ENCODE measurements at regions not wholly inside any gene's neighbourhood (a gene's known extent, or its start where the extent isn't known, plus 50 kb on each side); places are given as distances from the start of the nearest gene placed in this dataset.

DNA sequence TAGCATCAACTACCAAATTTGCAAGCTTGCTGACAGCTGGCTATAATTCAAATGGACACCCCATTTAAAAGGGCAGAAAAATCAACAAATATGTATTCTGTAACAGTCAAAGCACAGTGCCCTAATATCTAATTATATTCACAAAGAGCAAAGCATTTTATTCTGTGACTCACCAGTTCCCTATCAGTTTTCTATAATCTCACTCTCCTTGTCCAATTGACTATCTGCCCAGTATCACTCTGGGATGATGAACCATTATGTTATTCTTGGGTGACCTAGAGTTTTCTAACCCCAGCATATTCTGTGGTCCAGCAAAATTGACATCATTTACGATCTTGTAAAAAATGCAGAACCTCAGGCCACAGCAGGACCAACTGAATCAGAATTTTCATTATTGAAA is 82.0 kb upstream of the FREM3 start:
- Mint-ChIP-seq H3K4me1 (ENCODE audit: unreplicated experiment) (peaks cover 5% of the 10 kb centered on the region), H3K36me3 (ENCODE audit: low read depth, unreplicated experiment) (peaks cover 3% of the 10 kb centered on the region), H3K9me3 (ENCODE audit: unreplicated experiment) (no peaks in the 10 kb centered on the region), H3K27me3 (ENCODE audit: unreplicated experiment) (no peaks in the 10 kb centered on the region), H3K4me3 (ENCODE audit: unreplicated experiment) (no peak overlapping the region), H3K27ac (ENCODE audit: unreplicated experiment) (no peak overlapping the region)
- TF ChIP-seq, protein P1, sequence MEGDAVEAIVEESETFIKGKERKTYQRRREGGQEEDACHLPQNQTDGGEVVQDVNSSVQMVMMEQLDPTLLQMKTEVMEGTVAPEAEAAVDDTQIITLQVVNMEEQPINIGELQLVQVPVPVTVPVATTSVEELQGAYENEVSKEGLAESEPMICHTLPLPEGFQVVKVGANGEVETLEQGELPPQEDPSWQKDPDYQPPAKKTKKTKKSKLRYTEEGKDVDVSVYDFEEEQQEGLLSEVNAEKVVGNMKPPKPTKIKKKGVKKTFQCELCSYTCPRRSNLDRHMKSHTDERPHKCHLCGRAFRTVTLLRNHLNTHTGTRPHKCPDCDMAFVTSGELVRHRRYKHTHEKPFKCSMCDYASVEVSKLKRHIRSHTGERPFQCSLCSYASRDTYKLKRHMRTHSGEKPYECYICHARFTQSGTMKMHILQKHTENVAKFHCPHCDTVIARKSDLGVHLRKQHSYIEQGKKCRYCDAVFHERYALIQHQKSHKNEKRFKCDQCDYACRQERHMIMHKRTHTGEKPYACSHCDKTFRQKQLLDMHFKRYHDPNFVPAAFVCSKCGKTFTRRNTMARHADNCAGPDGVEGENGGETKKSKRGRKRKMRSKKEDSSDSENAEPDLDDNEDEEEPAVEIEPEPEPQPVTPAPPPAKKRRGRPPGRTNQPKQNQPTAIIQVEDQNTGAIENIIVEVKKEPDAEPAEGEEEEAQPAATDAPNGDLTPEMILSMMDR (IDR thresholded peaks at IDR 0.05; ENCODE audit: unreplicated experiment) = no peak
- no peak for DNase-seq (ENCODE audit: low spot score)

DNA sequence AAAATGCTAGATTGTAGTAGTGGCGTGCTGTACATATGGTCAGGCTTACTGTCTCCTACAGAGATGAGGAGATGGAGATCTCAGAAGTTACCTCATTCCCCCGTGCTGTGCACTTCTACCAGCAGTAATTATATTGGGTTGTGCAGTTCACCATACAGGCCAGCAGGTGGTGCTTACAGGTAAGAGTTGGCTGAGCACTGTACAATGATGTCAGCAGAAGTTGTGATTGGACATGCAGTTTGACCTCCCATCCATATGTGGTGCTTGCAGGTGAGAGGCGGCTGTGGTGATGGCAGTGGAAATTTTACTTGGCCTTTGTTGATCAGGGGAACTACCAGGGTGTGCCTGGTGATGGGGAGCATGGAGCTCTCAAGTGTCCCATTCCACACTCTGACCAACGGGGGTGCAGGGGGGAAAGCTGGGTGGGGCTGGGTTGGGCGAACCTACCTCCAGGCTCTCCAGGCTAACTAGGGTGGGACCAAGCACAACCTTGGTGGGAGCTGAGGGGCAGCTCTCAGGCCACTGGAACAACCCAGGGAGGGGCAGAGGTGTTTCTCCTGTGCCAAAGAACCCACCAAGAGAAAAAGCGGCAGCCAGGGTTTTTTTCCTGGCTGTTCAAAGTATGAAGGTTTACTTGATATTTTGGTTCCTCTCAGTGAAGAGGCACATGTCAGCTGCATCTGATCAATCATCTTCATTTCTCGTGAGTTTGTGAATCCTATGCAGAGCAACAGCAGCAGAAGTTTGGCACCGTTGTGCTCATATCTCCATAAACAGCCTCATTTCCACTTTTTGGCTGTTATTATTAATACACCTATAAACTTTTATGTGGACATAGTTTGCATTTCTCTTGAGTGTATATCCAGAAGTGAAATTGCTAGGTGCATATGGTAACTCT is 73.8 kb upstream of the FREM3 start:
- TF ChIP-seq, protein P1 (IDR thresholded peaks at IDR 0.05; ENCODE audit: unreplicated experiment) = peak; percentile 81
- H3K27ac Mint-ChIP-seq (ENCODE audit: unreplicated experiment) = no peak overlapping the region
- no peak overlapping the region for H3K4me3 Mint-ChIP-seq (ENCODE audit: unreplicated experiment)
- no peaks in the 10 kb centered on the region for H3K9me3 Mint-ChIP-seq (ENCODE audit: unreplicated experiment)
- H3K36me3 Mint-ChIP-seq (ENCODE audit: low read depth, unreplicated experiment) = no peaks in the 10 kb centered on the region
- peak; percentile 45 for DNase-seq (ENCODE audit: low spot score)
- no peaks in the 10 kb centered on the region for H3K27me3 Mint-ChIP-seq (ENCODE audit: unreplicated experiment)
- H3K4me1 Mint-ChIP-seq (ENCODE audit: unreplicated experiment) = no peaks in the 10 kb centered on the region

DNA sequence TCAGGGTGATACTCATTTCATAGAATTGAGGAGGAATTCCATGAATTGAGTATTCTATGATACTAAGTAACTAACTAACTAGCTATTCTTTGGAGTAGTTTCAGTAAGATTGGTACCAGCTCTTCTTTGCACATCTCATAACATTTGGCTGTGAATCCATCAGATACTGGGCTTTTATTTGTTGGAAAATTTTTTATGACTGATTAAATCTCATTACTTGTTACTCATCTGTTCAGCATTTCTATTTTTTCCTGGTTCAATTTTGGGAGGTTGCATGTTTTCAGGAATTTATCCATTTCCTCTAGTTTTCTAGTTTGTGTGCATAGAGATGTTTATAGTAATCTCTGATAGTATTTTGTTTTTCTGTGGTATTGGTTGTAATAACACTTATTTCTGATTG is 70.8 kb upstream of the FREM3 start:
- H3K27ac Mint-ChIP-seq (ENCODE audit: unreplicated experiment) = no peak overlapping the region
- no peaks in the 10 kb centered on the region for H3K36me3 Mint-ChIP-seq (ENCODE audit: low read depth, unreplicated experiment)
- no peaks in the 10 kb centered on the region for H3K9me3 Mint-ChIP-seq (ENCODE audit: unreplicated experiment)
- no peaks in the 10 kb centered on the region for H3K4me1 Mint-ChIP-seq (ENCODE audit: unreplicated experiment)
- no peaks in the 10 kb centered on the region for H3K27me3 Mint-ChIP-seq (ENCODE audit: unreplicated experiment)
- DNase-seq (ENCODE audit: low spot score) = no peak
- TF ChIP-seq, protein P1 (IDR thresholded peaks at IDR 0.05; ENCODE audit: unreplicated experiment) = no peak
- no peak overlapping the region for H3K4me3 Mint-ChIP-seq (ENCODE audit: unreplicated experiment)

DNA sequence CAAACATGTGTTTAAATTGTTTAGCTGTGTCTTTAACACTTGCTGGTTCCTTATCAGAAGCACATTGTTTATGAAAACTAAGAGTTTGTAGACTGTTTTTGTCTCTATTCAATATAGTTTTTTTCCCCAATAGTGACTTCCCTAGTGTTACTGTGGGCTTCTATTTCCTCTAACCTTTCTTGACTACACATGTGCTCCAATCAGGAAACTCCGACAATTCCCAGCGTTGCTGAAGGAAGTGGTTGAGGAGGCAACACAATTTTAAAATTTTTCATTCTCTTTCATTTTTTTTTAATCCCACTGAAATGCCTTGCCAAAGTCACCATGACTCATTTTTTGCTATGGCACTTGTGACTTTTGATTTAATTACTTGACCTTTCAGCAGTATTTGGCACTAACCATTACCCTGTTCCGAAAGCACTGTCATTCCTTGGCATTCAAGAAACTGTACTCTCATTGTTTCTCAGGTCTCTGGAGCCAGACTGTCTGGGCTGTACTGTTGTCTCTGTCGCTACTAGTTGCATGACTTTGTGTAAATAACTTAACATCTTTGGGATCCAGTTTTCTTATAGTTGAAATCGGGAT is 67.6 kb upstream of the FREM3 start:
- no peaks in the 10 kb centered on the region for H3K36me3 Mint-ChIP-seq (ENCODE audit: low read depth, unreplicated experiment)
- no peak overlapping the region for H3K4me3 Mint-ChIP-seq (ENCODE audit: unreplicated experiment)
- no peak overlapping the region for H3K27ac Mint-ChIP-seq (ENCODE audit: unreplicated experiment)
- no peaks in the 10 kb centered on the region for H3K9me3 Mint-ChIP-seq (ENCODE audit: unreplicated experiment)
- DNase-seq (ENCODE audit: low spot score) = no peak
- TF ChIP-seq, protein P1 (IDR thresholded peaks at IDR 0.05; ENCODE audit: unreplicated experiment) = no peak
- no peaks in the 10 kb centered on the region for H3K4me1 Mint-ChIP-seq (ENCODE audit: unreplicated experiment)
- H3K27me3 Mint-ChIP-seq (ENCODE audit: unreplicated experiment) = no peaks in the 10 kb centered on the region

DNA sequence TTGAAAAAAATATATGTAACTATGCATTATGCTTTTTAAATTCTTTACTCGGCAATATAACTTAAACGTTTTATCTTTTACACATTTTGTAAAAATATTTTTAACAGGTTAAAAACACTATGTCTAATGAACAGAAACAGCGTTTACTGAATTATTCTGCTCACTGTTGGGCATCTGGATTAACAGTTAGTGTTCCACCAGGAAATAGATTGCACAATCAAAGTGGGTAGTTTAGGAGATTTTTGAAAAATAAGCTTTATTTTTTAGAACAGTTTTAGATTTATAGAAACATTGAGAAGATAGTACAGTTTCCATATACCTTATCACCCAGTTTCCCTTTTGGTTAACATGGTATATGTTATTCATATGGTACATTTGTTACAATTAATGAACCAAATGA is 63.1 kb upstream of the FREM3 start:
- no peaks in the 10 kb centered on the region for H3K4me1 Mint-ChIP-seq (ENCODE audit: unreplicated experiment)
- no peaks in the 10 kb centered on the region for H3K9me3 Mint-ChIP-seq (ENCODE audit: unreplicated experiment)
- DNase-seq (ENCODE audit: low spot score) = no peak
- H3K27ac Mint-ChIP-seq (ENCODE audit: unreplicated experiment) = no peak overlapping the region
- no peak overlapping the region for H3K4me3 Mint-ChIP-seq (ENCODE audit: unreplicated experiment)
- H3K27me3 Mint-ChIP-seq (ENCODE audit: unreplicated experiment) = no peaks in the 10 kb centered on the region
- TF ChIP-seq, protein P1 (IDR thresholded peaks at IDR 0.05; ENCODE audit: unreplicated experiment) = no peak
- H3K36me3 Mint-ChIP-seq (ENCODE audit: low read depth, unreplicated experiment) = no peaks in the 10 kb centered on the region

All from endothelial cell (in vitro differentiated cells).